Liver (tissue), 3 donors: ENCODE measurements at regions not wholly inside any gene's neighbourhood (a gene's known extent, or its start where the extent isn't known, plus 50 kb on each side); places are given as distances from the start of the nearest gene placed in this dataset.

Experiments used
- HNF4G ChIP-seq: IDR thresholded peaks from 2 replicates; pipeline ENCODE4 v1.6.1; 2016; ENCODE audit warnings: antibody characterized with exemption
- SP1 ChIP-seq: IDR thresholded peaks from 2 replicates; pipeline ENCODE4 v1.6.1; 2018; ENCODE audit warnings: antibody characterized with exemption, mild to moderate bottlenecking
- YY1 ChIP-seq: IDR thresholded peaks from 2 replicates; pipeline ENCODE4 v1.6.1; 2016; ENCODE audit warnings: antibody characterized with exemption, mild to moderate bottlenecking
- TF ChIP-seq, protein P1 (sequence below): IDR thresholded peaks from 2 replicates; pipeline ENCODE4 v1.6.1; 2016; ENCODE audit warnings: antibody characterized with exemption
- TF ChIP-seq, protein P2 (sequence below): fragments of 150-350 bp; IDR thresholded peaks from 2 replicates; pipeline ENCODE4 v1.5.1; 2017; ENCODE audit warnings: improper control_type of control experiment, low read depth, low read length; ENCODE audit not compliant: missing input control
- TF ChIP-seq, protein P3 (sequence below): IDR thresholded peaks from 2 replicates; pipeline ENCODE4 v1.6.1; 2016; ENCODE audit warnings: antibody characterized with exemption, mild to moderate bottlenecking
- TF ChIP-seq, protein P4 (sequence below): IDR thresholded peaks from 2 replicates; pipeline ENCODE4 v1.6.1; 2016; ENCODE audit warnings: antibody characterized with exemption
- donor health status: healthy.
- donor health status: healthy.

DNA sequence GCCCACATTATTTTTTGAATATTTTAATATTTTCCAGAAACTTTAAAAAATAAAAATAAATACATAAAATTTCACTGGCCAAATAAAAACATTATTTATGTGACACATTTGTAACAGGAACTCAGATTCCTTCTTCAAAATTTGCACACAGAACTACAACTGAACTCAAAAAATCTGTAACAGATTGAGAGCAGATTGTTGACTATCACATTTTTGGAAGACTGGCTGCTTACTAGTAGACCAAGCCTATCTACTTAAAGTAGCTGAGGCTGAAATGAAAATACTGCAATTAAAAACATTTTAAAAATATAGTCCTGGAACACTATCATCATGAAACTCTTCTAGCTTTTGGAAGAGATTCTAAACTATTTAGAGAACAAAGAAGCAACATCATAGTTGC lies 203.9 kb downstream of the SH3BGRL start:
- TF ChIP-seq, protein P1, sequence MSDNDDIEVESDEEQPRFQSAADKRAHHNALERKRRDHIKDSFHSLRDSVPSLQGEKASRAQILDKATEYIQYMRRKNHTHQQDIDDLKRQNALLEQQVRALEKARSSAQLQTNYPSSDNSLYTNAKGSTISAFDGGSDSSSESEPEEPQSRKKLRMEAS, result no peak
- TF ChIP-seq, protein P2, sequence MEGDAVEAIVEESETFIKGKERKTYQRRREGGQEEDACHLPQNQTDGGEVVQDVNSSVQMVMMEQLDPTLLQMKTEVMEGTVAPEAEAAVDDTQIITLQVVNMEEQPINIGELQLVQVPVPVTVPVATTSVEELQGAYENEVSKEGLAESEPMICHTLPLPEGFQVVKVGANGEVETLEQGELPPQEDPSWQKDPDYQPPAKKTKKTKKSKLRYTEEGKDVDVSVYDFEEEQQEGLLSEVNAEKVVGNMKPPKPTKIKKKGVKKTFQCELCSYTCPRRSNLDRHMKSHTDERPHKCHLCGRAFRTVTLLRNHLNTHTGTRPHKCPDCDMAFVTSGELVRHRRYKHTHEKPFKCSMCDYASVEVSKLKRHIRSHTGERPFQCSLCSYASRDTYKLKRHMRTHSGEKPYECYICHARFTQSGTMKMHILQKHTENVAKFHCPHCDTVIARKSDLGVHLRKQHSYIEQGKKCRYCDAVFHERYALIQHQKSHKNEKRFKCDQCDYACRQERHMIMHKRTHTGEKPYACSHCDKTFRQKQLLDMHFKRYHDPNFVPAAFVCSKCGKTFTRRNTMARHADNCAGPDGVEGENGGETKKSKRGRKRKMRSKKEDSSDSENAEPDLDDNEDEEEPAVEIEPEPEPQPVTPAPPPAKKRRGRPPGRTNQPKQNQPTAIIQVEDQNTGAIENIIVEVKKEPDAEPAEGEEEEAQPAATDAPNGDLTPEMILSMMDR, result no peak
- TF ChIP-seq, protein P3, sequence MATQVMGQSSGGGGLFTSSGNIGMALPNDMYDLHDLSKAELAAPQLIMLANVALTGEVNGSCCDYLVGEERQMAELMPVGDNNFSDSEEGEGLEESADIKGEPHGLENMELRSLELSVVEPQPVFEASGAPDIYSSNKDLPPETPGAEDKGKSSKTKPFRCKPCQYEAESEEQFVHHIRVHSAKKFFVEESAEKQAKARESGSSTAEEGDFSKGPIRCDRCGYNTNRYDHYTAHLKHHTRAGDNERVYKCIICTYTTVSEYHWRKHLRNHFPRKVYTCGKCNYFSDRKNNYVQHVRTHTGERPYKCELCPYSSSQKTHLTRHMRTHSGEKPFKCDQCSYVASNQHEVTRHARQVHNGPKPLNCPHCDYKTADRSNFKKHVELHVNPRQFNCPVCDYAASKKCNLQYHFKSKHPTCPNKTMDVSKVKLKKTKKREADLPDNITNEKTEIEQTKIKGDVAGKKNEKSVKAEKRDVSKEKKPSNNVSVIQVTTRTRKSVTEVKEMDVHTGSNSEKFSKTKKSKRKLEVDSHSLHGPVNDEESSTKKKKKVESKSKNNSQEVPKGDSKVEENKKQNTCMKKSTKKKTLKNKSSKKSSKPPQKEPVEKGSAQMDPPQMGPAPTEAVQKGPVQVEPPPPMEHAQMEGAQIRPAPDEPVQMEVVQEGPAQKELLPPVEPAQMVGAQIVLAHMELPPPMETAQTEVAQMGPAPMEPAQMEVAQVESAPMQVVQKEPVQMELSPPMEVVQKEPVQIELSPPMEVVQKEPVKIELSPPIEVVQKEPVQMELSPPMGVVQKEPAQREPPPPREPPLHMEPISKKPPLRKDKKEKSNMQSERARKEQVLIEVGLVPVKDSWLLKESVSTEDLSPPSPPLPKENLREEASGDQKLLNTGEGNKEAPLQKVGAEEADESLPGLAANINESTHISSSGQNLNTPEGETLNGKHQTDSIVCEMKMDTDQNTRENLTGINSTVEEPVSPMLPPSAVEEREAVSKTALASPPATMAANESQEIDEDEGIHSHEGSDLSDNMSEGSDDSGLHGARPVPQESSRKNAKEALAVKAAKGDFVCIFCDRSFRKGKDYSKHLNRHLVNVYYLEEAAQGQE, result no peak
- TF ChIP-seq, protein P4, sequence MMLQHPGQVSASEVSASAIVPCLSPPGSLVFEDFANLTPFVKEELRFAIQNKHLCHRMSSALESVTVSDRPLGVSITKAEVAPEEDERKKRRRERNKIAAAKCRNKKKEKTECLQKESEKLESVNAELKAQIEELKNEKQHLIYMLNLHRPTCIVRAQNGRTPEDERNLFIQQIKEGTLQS, result no peak
- TF ChIP-seq SP1 (no peak), YY1 (no peak), HNF4G (no peak)
